Mucosa of descending colon (tissue), 3 donors: ENCODE measurements at regions not wholly inside any gene's neighbourhood (a gene's known extent, or its start where the extent isn't known, plus 50 kb on each side); places are given as distances from the start of the nearest gene placed in this dataset.
A peak's percentile ranks its signal among the peaks of the same experiment; 100 is the strongest.
"Not testable (repeated sequence)": the region's sequence is repeated elsewhere in the genome, so short reads cannot be mapped to it uniquely, and the experiment has no call there.

ENCODE experiments used
- ATAC-seq: fragments of 200-7000 bp; cut with Tn5 transposase; one replicate; pipeline ENCODE4 v1.9.1; 2020; ENCODE audit warnings: mild to moderate bottlenecking, moderate library complexity
- DNase-seq, 3 donors: peaks; one replicate each; pipeline ENCODE4 v3.0.0-alpha.2; 2020
- H3K36me3 ChIP-seq: fragments of 200-600 bp; one replicate; pipeline ENCODE4 v1.8.0; 2021; ENCODE audit warnings: low read depth, mild to moderate bottlenecking
- H3K4me1 ChIP-seq: fragments of 200-600 bp; one replicate; pipeline ENCODE4 v1.8.0; 2021; ENCODE audit warnings: low read depth, mild to moderate bottlenecking
- H3K4me3 ChIP-seq: fragments of 200-600 bp; one replicate; pipeline ENCODE4 v1.8.0; 2021; ENCODE audit warnings: mild to moderate bottlenecking
- H3K9me3 ChIP-seq: fragments of 200-600 bp; one replicate; pipeline ENCODE4 v1.8.0; 2021; ENCODE audit warnings: mild to moderate bottlenecking
- CTCF ChIP-seq: fragments of 200-600 bp; IDR thresholded peaks from one replicate; pipeline ENCODE4 v1.8.0; 2022; ENCODE audit warnings: antibody characterized with exemption, mild to moderate bottlenecking
- intact Hi-C, 2 donors: fragments of 100-400 bp; cut with DNase I in 1 of 2; cut with micrococcal nuclease in 1 of 2; formaldehyde crosslinking; loops; one replicate each; pipeline versions ENCODE4 v1.11.0 to v1.11.1; 2022; cut with DNase I, micrococcal nuclease
- donor health status: DM: no; HTN: no; CAD: no; lungs with moderate emphysema.
- donor health status: DM: no; HTN: no; CAD: no.
- donor health status: DM: no; HTN: yes; CAD: no.

GRCh38 chr6:14417377-14417776, 299.8 kb downstream of the CD83 start:
- no peak for DNase-seq
- Histone ChIP-seq H3K4me3 (no peak overlapping the region), H3K4me1 (no peaks in the 10 kb centered on the region), H3K36me3 (no peaks in the 10 kb centered on the region), H3K9me3 (no peaks in the 10 kb centered on the region)
- peak; percentile 81 for ATAC-seq
- TF ChIP-seq CTCF, result no peak
- intact Hi-C loops, result no loop called here

GRCh38 chr6:14419224-14419623, 301.7 kb downstream of the CD83 start:
- H3K9me3 ChIP-seq, H3K36me3 ChIP-seq, DNase-seq, H3K4me1 ChIP-seq, ATAC-seq, intact Hi-C loops, H3K4me3 ChIP-seq: not testable (repeated sequence)

- no peak for TF ChIP-seq CTCF
- ATAC-seq, result no peak
- intact Hi-C loops, result no loop called here
Observed at GRCh38 chr6:14422061-14422460, 304.5 kb downstream of the CD83 start.

GRCh38 chr6:14422917-14423316, 305.3 kb downstream of the CD83 start:
- intact Hi-C loops, result no loop called here
- ATAC-seq, result no peak

More at GRCh38 chr6:14422061-14422460, 304.5 kb downstream of the CD83 start:
- DNase-seq, result no peak
- H3K9me3 ChIP-seq, result no peaks in the 10 kb centered on the region
- no peaks in the 10 kb centered on the region for H3K4me1 ChIP-seq
- H3K4me3 ChIP-seq, result no peak overlapping the region
- H3K36me3 ChIP-seq, result no peaks in the 10 kb centered on the region

GRCh38 chr6:14423330-14423729, 305.8 kb downstream of the CD83 start:
- Histone ChIP-seq H3K4me3 (no peak overlapping the region), H3K9me3 (no peaks in the 10 kb centered on the region), H3K4me1 (no peaks in the 10 kb centered on the region), H3K36me3 (no peaks in the 10 kb centered on the region)
- intact Hi-C loops, result no loop called here
- TF ChIP-seq CTCF, result no peak
- ATAC-seq (no peak), DNase-seq (no peak)

More at GRCh38 chr6:14422917-14423316, 305.3 kb downstream of the CD83 start:
- H3K9me3 ChIP-seq, result no peaks in the 10 kb centered on the region
- DNase-seq, result no peak
- TF ChIP-seq CTCF, result no peak
- H3K4me1 ChIP-seq, result no peaks in the 10 kb centered on the region
- no peak overlapping the region for H3K4me3 ChIP-seq
- no peaks in the 10 kb centered on the region for H3K36me3 ChIP-seq

GRCh38 chr6:14423955-14424354, 306.4 kb downstream of the CD83 start:
- ATAC-seq, result no peak
- H3K4me1 ChIP-seq, result no peaks in the 10 kb centered on the region
- H3K9me3 ChIP-seq, result no peaks in the 10 kb centered on the region
- DNase-seq, result no peak
- intact Hi-C loops, result no loop called here
- TF ChIP-seq CTCF, result no peak
- H3K36me3 ChIP-seq, result no peaks in the 10 kb centered on the region
- no peak overlapping the region for H3K4me3 ChIP-seq
